OCI-LY3 (cell line): ENCODE measurements at regions not wholly inside any gene's neighbourhood (a gene's known extent, or its start where the extent isn't known, plus 50 kb on each side); places are given as distances from the start of the nearest gene placed in this dataset.

Experiments used
- H2AFZ ChIP-seq: fragments of 200-600, 300-600 bp; shearing (Covaris generic); 2 replicates; pipeline ENCODE4 v1.6.0; 2014; ENCODE audit warnings: antibody characterized with exemption, low read depth, low read length
- H3K27ac ChIP-seq: fragments of 200-600, 300-600 bp; sonication (generic); 2 replicates; pipeline ENCODE4 v1.5.1; 2014; ENCODE audit warnings: mild to moderate bottlenecking, low read length, moderate library complexity, mixed read lengths
- H3K27me3 ChIP-seq: fragments of 200-600, 300-600 bp; sonication (generic); 2 replicates; pipeline ENCODE4 v1.6.1; 2014; ENCODE audit warnings: low read depth, low read length, mixed read lengths
- H3K36me3 ChIP-seq: fragments of 200-600, 300-600 bp; sonication (generic); replicated peaks from 2 replicates; pipeline ENCODE3; 2014; ENCODE audit warnings: low read depth, low read length, mixed read lengths
- H3K4me1 ChIP-seq: fragments of 300-600, 200-600 bp; sonication (generic); 2 replicates; pipeline ENCODE4 v1.6.1; 2014; ENCODE audit warnings: low read length, mixed read lengths
- H3K4me2 ChIP-seq: fragments of 200-600, 300-600 bp; sonication (generic); 2 replicates; pipeline ENCODE4 v1.6.1; 2014; ENCODE audit warnings: low read length, mixed read lengths
- H3K4me3 ChIP-seq: fragments of 300-600, 200-600 bp; sonication (generic); 2 replicates; pipeline ENCODE4 v1.5.1; 2014; ENCODE audit warnings: antibody characterized with exemption, mild to moderate bottlenecking, low read length, moderate library complexity
- H3K79me2 ChIP-seq: fragments of 300-600, 200-600 bp; shearing (Covaris generic); 2 replicates; pipeline ENCODE4 v1.6.1; 2014; ENCODE audit warnings: mild to moderate bottlenecking, low read length, mixed read lengths
- H3K9ac ChIP-seq: fragments of 300-600, 200-600 bp; shearing (Covaris generic); 2 replicates; pipeline ENCODE4 v1.6.0; 2014; ENCODE audit warnings: mild to moderate bottlenecking, low read length, moderate library complexity
- H3K9me3 ChIP-seq: fragments of 200-600, 300-600 bp; shearing (Covaris generic); 2 replicates; pipeline ENCODE4 v1.6.1; 2014; ENCODE audit warnings: low read length, mixed read lengths; ENCODE audit not compliant: insufficient read depth
- H4K20me1 ChIP-seq: fragments of 200-600, 300-600 bp; sonication (generic); 2 replicates; pipeline ENCODE4 v1.6.1; 2016; ENCODE audit warnings: low read length, mixed read lengths; ENCODE audit not compliant: insufficient read depth
- EZH2phosphoT487 ChIP-seq: fragments of 200-600 bp; shearing (Covaris generic); IDR thresholded peaks from 2 replicates; pipeline ENCODE4 v1.6.1; 2018; ENCODE audit warnings: antibody characterized with exemption, mixed run types, low read depth
- TF ChIP-seq, protein P1 (sequence below): fragments of 200-600, 300-600 bp; sonication (generic); IDR thresholded peaks from 2 replicates; pipeline ENCODE4 v1.5.1; 2014; ENCODE audit warnings: antibody characterized with exemption, low read length, low read depth

DNA sequence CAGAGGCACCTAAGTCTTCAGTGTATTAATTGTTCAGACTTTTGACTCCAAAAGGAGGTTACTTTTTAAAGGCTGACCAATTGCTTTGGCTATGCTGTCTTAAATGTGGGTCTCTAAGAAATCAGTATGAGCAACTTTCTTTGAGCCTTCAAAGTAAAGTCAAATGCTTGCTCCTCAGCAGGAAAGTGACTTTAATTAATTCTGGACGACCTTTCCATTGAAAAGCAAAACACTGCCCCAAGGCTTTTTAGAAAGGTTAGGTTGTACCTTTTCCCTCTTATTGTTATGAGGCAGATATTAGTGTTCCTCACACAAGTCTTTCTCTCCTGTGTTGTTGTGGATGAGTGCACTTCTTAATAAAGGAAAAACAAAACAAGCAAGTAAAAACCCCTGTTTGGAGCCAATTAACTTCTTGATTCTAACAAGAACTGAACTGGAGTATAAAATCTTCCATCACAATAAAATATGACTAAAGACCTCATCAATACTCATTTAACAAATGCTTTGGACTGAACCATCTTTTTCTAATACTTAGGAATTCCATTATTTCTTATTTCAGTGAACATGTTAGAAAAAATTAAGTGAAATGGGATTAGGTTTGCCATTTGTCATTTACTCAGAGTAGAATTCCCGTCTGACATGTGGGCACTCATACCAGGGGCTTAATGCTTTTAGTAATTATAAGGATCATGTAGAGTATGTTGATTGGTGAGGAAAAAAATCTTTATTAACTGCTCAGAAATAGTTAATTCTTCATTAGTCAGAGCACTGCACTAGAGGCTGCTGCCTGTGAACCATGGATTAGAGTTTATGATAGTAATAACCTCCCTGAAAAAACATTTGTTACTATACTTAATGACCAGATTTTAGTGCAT, 159.1 kb upstream of the ZNF608 start:
- Histone ChIP-seq H3K9me3 (no peaks in the 10 kb centered on the region), H2AFZ (no peak overlapping the region), H3K4me1 (peaks cover 39% of the 10 kb centered on the region), H3K36me3 (no peaks in the 10 kb centered on the region), H3K79me2 (no peaks in the 10 kb centered on the region), H4K20me1 (no peaks in the 10 kb centered on the region), H3K9ac (no peak overlapping the region), H3K4me3 (no peak overlapping the region), H3K27ac (no peak overlapping the region), H3K4me2 (no peak overlapping the region), H3K27me3 (no peaks in the 10 kb centered on the region)
- TF ChIP-seq EZH2phosphoT487: no peak
- TF ChIP-seq, protein P1, sequence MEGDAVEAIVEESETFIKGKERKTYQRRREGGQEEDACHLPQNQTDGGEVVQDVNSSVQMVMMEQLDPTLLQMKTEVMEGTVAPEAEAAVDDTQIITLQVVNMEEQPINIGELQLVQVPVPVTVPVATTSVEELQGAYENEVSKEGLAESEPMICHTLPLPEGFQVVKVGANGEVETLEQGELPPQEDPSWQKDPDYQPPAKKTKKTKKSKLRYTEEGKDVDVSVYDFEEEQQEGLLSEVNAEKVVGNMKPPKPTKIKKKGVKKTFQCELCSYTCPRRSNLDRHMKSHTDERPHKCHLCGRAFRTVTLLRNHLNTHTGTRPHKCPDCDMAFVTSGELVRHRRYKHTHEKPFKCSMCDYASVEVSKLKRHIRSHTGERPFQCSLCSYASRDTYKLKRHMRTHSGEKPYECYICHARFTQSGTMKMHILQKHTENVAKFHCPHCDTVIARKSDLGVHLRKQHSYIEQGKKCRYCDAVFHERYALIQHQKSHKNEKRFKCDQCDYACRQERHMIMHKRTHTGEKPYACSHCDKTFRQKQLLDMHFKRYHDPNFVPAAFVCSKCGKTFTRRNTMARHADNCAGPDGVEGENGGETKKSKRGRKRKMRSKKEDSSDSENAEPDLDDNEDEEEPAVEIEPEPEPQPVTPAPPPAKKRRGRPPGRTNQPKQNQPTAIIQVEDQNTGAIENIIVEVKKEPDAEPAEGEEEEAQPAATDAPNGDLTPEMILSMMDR: no peak

DNA sequence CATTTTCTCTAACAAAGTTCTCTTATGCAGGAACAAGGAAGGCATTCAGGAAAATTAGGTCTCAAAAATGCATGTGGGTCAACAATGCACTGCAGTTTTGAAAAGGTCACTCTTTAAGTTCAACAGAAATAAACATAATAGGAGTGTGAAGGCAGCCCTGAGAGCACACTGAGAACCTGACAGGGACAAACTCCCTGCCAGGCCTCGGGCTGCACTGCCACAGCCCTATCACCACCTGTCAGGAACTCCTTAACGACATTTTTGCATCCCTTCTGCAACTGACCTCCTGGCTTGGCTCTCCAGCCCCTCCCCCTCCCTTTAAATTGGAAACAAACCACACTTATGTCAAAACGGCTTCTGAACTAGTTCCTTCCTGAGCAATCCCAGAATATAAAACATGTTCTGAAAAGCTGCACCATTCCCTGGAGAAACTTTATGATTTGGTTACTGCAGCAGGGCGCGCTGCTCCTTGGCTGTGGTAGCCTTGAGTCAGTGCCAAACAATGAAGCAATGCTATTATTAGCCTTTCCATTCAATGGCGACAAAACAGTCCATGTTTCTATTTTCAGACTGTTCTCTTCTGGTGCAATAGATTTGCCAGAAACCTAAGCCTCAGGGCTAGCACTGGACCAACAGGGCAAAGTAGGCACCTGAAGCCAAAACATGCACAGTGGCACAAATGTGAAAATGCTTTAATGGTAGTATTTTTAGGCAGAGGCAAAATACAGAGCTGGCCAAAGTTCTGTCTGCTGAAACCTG, 160.1 kb upstream of the ZNF608 start:
- H4K20me1 ChIP-seq: no peaks in the 10 kb centered on the region
- TF ChIP-seq, protein P1: no peak
- TF ChIP-seq EZH2phosphoT487: no peak
- no peaks in the 10 kb centered on the region for H3K79me2 ChIP-seq
- H3K9me3 ChIP-seq: no peaks in the 10 kb centered on the region
- no peak overlapping the region for H2AFZ ChIP-seq
- H3K27me3 ChIP-seq: no peaks in the 10 kb centered on the region
- peaks cover 44% of the 10 kb centered on the region for H3K4me1 ChIP-seq
- no peak overlapping the region for H3K27ac ChIP-seq
- H3K4me3 ChIP-seq: no peak overlapping the region
- H3K9ac ChIP-seq: no peak overlapping the region
- no peak overlapping the region for H3K4me2 ChIP-seq
- no peaks in the 10 kb centered on the region for H3K36me3 ChIP-seq

DNA sequence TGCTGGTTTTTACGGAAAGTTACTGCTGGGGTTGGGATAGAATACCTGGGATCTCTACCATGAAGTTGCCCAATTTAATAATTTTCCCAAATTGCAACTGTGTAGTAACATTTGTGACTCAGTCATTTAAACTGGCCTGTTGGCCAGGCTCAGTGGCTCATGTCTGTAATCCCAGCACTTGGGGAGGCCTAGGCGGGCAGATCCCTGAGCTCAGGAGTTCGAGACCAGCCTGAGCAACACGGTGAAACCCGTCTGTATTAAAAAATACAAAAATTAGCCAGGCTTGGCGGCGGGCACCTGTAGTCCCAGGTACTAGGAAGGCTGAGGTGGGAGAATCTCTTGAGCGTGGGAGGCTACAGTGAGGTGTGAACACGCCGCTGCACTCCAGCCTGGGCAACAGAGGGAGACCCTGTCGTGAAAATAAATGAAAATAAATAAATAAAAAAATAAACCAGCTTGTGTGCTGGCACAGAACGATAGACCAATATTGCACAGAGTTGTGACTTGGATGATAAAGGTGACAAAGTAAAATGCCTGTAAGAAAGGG, 160.7 kb upstream of the ZNF608 start:
- Histone ChIP-seq H3K4me3 (no peak overlapping the region), H3K9me3 (no peaks in the 10 kb centered on the region), H3K27me3 (no peaks in the 10 kb centered on the region), H3K36me3 (no peaks in the 10 kb centered on the region), H3K4me2 (no peak overlapping the region), H4K20me1 (no peaks in the 10 kb centered on the region), H3K9ac (no peak overlapping the region), H3K79me2 (no peaks in the 10 kb centered on the region), H2AFZ (no peak overlapping the region), H3K4me1 (peaks cover 44% of the 10 kb centered on the region), H3K27ac (no peak overlapping the region)
- TF ChIP-seq, protein P1: no peak
- no peak for TF ChIP-seq EZH2phosphoT487
